HEK293T (cell line): ENCODE measurements at regions not wholly inside any gene's neighbourhood (a gene's known extent, or its start where the extent isn't known, plus 50 kb on each side); places are given as distances from the start of the nearest gene placed in this dataset.

Experiments
- FOXM1 ChIP-seq: fragments of 450-650 bp; IDR thresholded peaks from 2 replicates; pipeline ENCODE4 v1.6.1; 2017; ENCODE audit warnings: mild to moderate bottlenecking, borderline replicate concordance
- NFRKB ChIP-seq: fragments of 450-650 bp; IDR thresholded peaks from 2 replicates; pipeline ENCODE4 v1.6.1; 2016; ENCODE audit warnings: mild to moderate bottlenecking, moderate library complexity
- TARDBP ChIP-seq: fragments of 450-650 bp; IDR thresholded peaks from 2 replicates; pipeline ENCODE4 v1.6.1; 2016

DNA sequence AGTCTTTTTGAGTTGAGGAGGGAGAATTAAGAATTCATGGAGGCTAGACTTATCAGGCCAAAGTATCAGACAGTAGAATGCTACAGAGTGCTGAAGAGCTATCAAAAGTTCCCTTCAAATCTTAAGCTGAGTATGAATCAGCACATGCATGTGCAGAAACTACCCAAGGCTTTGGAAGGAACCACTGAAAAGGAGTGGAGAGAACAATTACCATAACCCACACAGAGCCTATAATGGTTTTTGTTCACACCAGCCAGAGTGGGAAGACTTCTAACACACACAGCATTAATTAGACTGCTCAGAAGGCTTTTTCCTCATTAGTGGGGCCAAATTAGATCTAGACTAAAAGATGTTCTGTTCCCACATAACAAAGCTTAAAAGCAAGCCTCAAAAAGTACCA is 83.7 kb upstream of the SLC6A11 start:
- TF ChIP-seq FOXM1 (no peak), TARDBP (no peak), NFRKB (no peak)
